IPS-20b (cell line): ENCODE measurements at regions not wholly inside any gene's neighbourhood (a gene's known extent, or its start where the extent isn't known, plus 50 kb on each side); places are given as distances from the start of the nearest gene placed in this dataset.

Source experiments
- H3K27ac ChIP-seq: one replicate; pipeline ENCODE4 v1.5.1; 2013; ENCODE audit warnings: low read length
- H3K27me3 ChIP-seq: 2 replicates; pipeline ENCODE4 v1.6.1; 2013; ENCODE audit warnings: mild to moderate bottlenecking, low read length, inconsistent platforms; ENCODE audit not compliant: insufficient read depth
- H3K36me3 ChIP-seq: 2 replicates; pipeline ENCODE4 v1.6.1; 2013; ENCODE audit warnings: low read depth, mild to moderate bottlenecking, inconsistent platforms, low read length, moderate library complexity; ENCODE audit not compliant: insufficient read depth
- H3K4me1 ChIP-seq: 2 replicates; pipeline ENCODE4 v1.6.1; 2013; ENCODE audit warnings: mild to moderate bottlenecking, control low read depth, inconsistent platforms, low read length, moderate library complexity; ENCODE audit not compliant: insufficient read depth
- H3K4me3 ChIP-seq: 2 replicates; pipeline ENCODE4 v1.5.1; 2013; ENCODE audit warnings: mild to moderate bottlenecking, low read length, inconsistent platforms
- H3K9ac ChIP-seq: 2 replicates; pipeline ENCODE4 v1.6.1; 2013; ENCODE audit warnings: low read depth, mild to moderate bottlenecking, inconsistent platforms, low read length, moderate library complexity
- H3K9me3 ChIP-seq: 2 replicates; pipeline ENCODE4 v1.6.1; 2013; ENCODE audit warnings: mild to moderate bottlenecking, low read depth, low read length, inconsistent platforms; ENCODE audit not compliant: insufficient read depth

GRCh38 chr9:24488896-24489295 lies 56.8 kb downstream of the IZUMO3 start:
- Histone ChIP-seq H3K27me3 (no peaks in the 10 kb centered on the region), H3K36me3 (no peaks in the 10 kb centered on the region), H3K4me3 (no peak overlapping the region), H3K9ac (no peak overlapping the region), H3K9me3 (no peaks in the 10 kb centered on the region), H3K27ac (no peak overlapping the region), H3K4me1 (peaks cover 41% of the 10 kb centered on the region)

GRCh38 chr9:24487946-24488345 lies 57.8 kb downstream of the IZUMO3 start:
- H3K4me1 ChIP-seq, result peaks cover 43% of the 10 kb centered on the region
- H3K36me3 ChIP-seq, result no peaks in the 10 kb centered on the region
- no peaks in the 10 kb centered on the region for H3K27me3 ChIP-seq
- H3K9ac ChIP-seq, result no peak overlapping the region
- no peak overlapping the region for H3K4me3 ChIP-seq
- no peaks in the 10 kb centered on the region for H3K9me3 ChIP-seq
- H3K27ac ChIP-seq, result no peak overlapping the region

- Histone ChIP-seq H3K27me3 (no peaks in the 10 kb centered on the region), H3K4me1 (peaks cover 43% of the 10 kb centered on the region), H3K36me3 (no peaks in the 10 kb centered on the region), H3K4me3 (no peak overlapping the region), H3K9ac (peak overlapping the region; percentile 3; the same call in 1 of the 2 replicates), H3K27ac (no peak overlapping the region), H3K9me3 (no peaks in the 10 kb centered on the region)
Observed at GRCh38 chr9:24487250-24487861, 58.3 kb downstream of the IZUMO3 start.

- no peaks in the 10 kb centered on the region for H3K9me3 ChIP-seq
- H3K4me3 ChIP-seq, result no peak overlapping the region
Observed at GRCh38 chr9:24479361-24480059, 66.2 kb downstream of the IZUMO3 start.

GRCh38 chr9:24464319-24464951 lies 81.3 kb downstream of the IZUMO3 start:
- no peak overlapping the region for H3K27ac ChIP-seq
- no peak overlapping the region for H3K9ac ChIP-seq
- no peaks in the 10 kb centered on the region for H3K9me3 ChIP-seq

More at GRCh38 chr9:24479361-24480059, 66.2 kb downstream of the IZUMO3 start:
- no peaks in the 10 kb centered on the region for H3K27me3 ChIP-seq
- no peaks in the 10 kb centered on the region for H3K36me3 ChIP-seq
- H3K27ac ChIP-seq, result no peak overlapping the region
- peaks cover 21% of the 10 kb centered on the region for H3K4me1 ChIP-seq
- H3K9ac ChIP-seq, result no peak overlapping the region

GRCh38 chr9:24462951-24463350 lies 82.7 kb downstream of the IZUMO3 start:
- no peaks in the 10 kb centered on the region for H3K36me3 ChIP-seq
- H3K4me1 ChIP-seq, result peaks cover 23% of the 10 kb centered on the region
- no peak overlapping the region for H3K4me3 ChIP-seq
- H3K9me3 ChIP-seq, result no peaks in the 10 kb centered on the region
- H3K27me3 ChIP-seq, result no peaks in the 10 kb centered on the region
- no peak overlapping the region for H3K27ac ChIP-seq
- no peak overlapping the region for H3K9ac ChIP-seq

More at GRCh38 chr9:24464319-24464951, 81.3 kb downstream of the IZUMO3 start:
- Histone ChIP-seq H3K4me3 (no peak overlapping the region), H3K4me1 (peaks cover 23% of the 10 kb centered on the region), H3K36me3 (no peaks in the 10 kb centered on the region), H3K27me3 (no peaks in the 10 kb centered on the region)

GRCh38 chr9:24460781-24461180 lies 84.9 kb downstream of the IZUMO3 start:
- no peaks in the 10 kb centered on the region for H3K9me3 ChIP-seq
- H3K36me3 ChIP-seq, result no peaks in the 10 kb centered on the region
- H3K9ac ChIP-seq, result no peak overlapping the region
- peaks cover 20% of the 10 kb centered on the region for H3K4me1 ChIP-seq
- no peak overlapping the region for H3K27ac ChIP-seq
- no peaks in the 10 kb centered on the region for H3K27me3 ChIP-seq
- H3K4me3 ChIP-seq, result no peak overlapping the region

- no peaks in the 10 kb centered on the region for H3K27me3 ChIP-seq
- no peak overlapping the region for H3K9ac ChIP-seq
- no peak overlapping the region for H3K27ac ChIP-seq
- H3K9me3 ChIP-seq, result no peaks in the 10 kb centered on the region
- no peak overlapping the region for H3K4me3 ChIP-seq
- H3K4me1 ChIP-seq, result peaks cover 12% of the 10 kb centered on the region
- no peaks in the 10 kb centered on the region for H3K36me3 ChIP-seq
Observed at GRCh38 chr9:24459953-24460352, 85.7 kb downstream of the IZUMO3 start.

- H3K9ac ChIP-seq, result no peak overlapping the region
- no peak overlapping the region for H3K27ac ChIP-seq
- H3K36me3 ChIP-seq, result no peaks in the 10 kb centered on the region
- no peaks in the 10 kb centered on the region for H3K27me3 ChIP-seq
- H3K4me1 ChIP-seq, result no peaks in the 10 kb centered on the region
- no peak overlapping the region for H3K4me3 ChIP-seq
- H3K9me3 ChIP-seq, result peaks cover 6% of the 10 kb centered on the region; the same call in 1 of the 2 replicates
Observed at GRCh38 chr9:24451346-24451745, 94.4 kb downstream of the IZUMO3 start.

- Histone ChIP-seq H3K4me3 (no peak overlapping the region), H3K9ac (no peak overlapping the region), H3K36me3 (no peaks in the 10 kb centered on the region), H3K27me3 (no peaks in the 10 kb centered on the region), H3K9me3 (peaks cover 6% of the 10 kb centered on the region; the same call in 1 of the 2 replicates), H3K4me1 (no peaks in the 10 kb centered on the region), H3K27ac (no peak overlapping the region)
Observed at GRCh38 chr9:24449976-24450375, 95.7 kb downstream of the IZUMO3 start.

- Histone ChIP-seq H3K9ac (no peak overlapping the region), H3K4me3 (no peak overlapping the region), H3K9me3 (no peaks in the 10 kb centered on the region), H3K27me3 (no peaks in the 10 kb centered on the region), H3K4me1 (peaks cover 4% of the 10 kb centered on the region), H3K36me3 (no peaks in the 10 kb centered on the region), H3K27ac (no peak overlapping the region)
Observed at GRCh38 chr9:24439456-24439855, 106.2 kb downstream of the IZUMO3 start.

GRCh38 chr9:24438876-24439275 lies 106.8 kb downstream of the IZUMO3 start:
- Histone ChIP-seq H3K9me3 (no peaks in the 10 kb centered on the region), H3K9ac (no peak overlapping the region), H3K36me3 (no peaks in the 10 kb centered on the region), H3K27me3 (no peaks in the 10 kb centered on the region), H3K4me3 (no peak overlapping the region), H3K27ac (no peak overlapping the region), H3K4me1 (peaks cover 4% of the 10 kb centered on the region)
